ENCODE measurements at regions not wholly inside any gene's neighbourhood (a gene's known extent, or its start where the extent isn't known, plus 50 kb on each side); places are given as distances from the start of the nearest gene placed in this dataset.
"Not testable (repeated sequence)": the region's sequence is repeated elsewhere in the genome, so short reads cannot be mapped to it uniquely, and the experiment has no call there.

DNA sequence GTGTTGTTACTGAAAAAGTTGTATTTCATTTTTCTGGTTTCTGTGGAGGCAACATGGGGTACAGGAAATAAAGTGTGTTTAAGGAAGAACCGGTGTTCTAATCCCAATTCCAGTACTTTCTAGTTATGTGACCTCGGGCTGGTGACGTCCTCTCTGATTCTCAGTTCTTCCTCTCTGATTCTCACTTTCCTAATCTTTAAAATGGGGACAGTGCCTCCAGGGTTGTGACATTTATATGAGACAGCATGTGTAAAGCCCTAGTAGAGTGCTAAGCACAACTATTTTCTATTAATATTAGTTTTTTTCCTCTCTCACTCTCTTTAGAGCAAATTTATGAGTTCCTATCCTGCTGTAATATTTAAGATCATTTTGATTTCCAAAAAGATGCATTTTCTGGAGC, 50.9 kb upstream of the PTPDC1 start:
- CTCF ChIA-PET = interaction anchor here (2.5 kb wide), 1 partner anchor 20 kb away, joined by 8 read pairs; no protein-coding TSS in a partner anchor
- H3K27ac Mint-ChIP-seq = no peak overlapping the region
- no peaks in the 10 kb centered on the region for H3K9me3 Mint-ChIP-seq
- no peak for DNase-seq
- peaks cover 10% of the 10 kb centered on the region for H3K36me3 Mint-ChIP-seq (ENCODE audit: low read depth)
- peaks cover 2% of the 10 kb centered on the region for H3K27me3 Mint-ChIP-seq
- H3K4me3 Mint-ChIP-seq = no peak overlapping the region
- peaks cover 20% of the 10 kb centered on the region for H3K4me1 Mint-ChIP-seq
- POLR2A ChIA-PET = no interaction called here

DNA sequence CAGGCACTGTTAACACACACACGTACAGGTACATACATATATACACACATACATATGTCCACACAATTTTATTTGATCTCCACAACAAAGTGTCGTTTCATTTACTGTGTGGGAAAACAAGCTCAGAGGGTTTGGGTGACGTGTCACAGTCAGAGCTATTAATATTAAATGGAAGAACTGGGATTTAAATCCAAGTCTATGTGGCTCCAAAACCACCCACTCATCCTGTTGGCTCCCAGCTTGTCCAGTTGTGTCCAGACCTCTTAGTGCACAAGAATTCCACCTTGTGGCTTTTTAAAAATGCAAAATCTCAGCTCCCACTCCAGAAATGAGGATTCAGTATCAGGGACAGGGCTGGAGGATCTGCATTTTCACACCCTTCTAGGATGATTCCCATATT, 52.3 kb upstream of the PTPDC1 start:
- POLR2A ChIA-PET = no interaction called here

DNA sequence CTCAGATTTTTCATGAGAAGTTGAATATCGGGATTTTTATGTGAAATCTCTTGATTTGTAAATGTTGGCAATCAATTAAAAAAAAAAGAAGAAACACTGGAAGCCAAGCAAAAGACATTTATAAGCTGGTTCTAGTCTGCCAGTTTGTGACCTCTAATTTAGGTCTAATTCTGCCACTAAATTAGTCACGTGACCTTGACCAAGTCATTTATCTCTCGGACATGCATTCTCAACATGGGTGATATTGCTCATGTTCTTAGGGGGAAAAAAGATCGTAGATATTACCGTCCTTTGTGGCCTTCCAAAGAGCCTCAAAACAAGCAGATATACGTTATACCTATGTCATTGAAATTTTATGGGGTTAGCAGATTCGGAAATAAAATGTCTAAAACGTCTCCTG, 52.9 kb upstream of the PTPDC1 start:
- Mint-ChIP-seq H3K36me3 (ENCODE audit: low read depth) (peaks cover 12% of the 10 kb centered on the region), H3K4me3 (peak overlapping the region; percentile 91), H3K9me3 (no peaks in the 10 kb centered on the region), H3K27ac (peak overlapping the region; percentile 34), H3K27me3 (peaks cover 2% of the 10 kb centered on the region), H3K4me1 (peaks cover 20% of the 10 kb centered on the region)
- ChIA-PET POLR2A (interaction anchor here (0.8 to 1.0 kb wide), 2 partner anchors 12 to 183 kb away, joined by 3 read pairs; no protein-coding TSS in a partner anchor), CTCF (interaction anchor here (1.8 to 2.5 kb wide), 2 partner anchors 18 to 35 kb away, joined by 5 to 8 read pairs; no protein-coding TSS in a partner anchor)
- DNase-seq = no peak

More for the DNA sequence above, 52.3 kb upstream of the PTPDC1 start:
- Mint-ChIP-seq H3K9me3 (no peaks in the 10 kb centered on the region), H3K36me3 (ENCODE audit: low read depth) (peaks cover 12% of the 10 kb centered on the region), H3K4me3 (peak overlapping the region; percentile 91), H3K4me1 (peaks cover 20% of the 10 kb centered on the region), H3K27ac (no peak overlapping the region), H3K27me3 (peaks cover 2% of the 10 kb centered on the region)
- CTCF ChIA-PET = interaction anchor here (1.8 to 2.5 kb wide), 2 partner anchors 19 to 34 kb away, joined by 5 to 8 read pairs; no protein-coding TSS in a partner anchor
- DNase-seq = no peak

DNA sequence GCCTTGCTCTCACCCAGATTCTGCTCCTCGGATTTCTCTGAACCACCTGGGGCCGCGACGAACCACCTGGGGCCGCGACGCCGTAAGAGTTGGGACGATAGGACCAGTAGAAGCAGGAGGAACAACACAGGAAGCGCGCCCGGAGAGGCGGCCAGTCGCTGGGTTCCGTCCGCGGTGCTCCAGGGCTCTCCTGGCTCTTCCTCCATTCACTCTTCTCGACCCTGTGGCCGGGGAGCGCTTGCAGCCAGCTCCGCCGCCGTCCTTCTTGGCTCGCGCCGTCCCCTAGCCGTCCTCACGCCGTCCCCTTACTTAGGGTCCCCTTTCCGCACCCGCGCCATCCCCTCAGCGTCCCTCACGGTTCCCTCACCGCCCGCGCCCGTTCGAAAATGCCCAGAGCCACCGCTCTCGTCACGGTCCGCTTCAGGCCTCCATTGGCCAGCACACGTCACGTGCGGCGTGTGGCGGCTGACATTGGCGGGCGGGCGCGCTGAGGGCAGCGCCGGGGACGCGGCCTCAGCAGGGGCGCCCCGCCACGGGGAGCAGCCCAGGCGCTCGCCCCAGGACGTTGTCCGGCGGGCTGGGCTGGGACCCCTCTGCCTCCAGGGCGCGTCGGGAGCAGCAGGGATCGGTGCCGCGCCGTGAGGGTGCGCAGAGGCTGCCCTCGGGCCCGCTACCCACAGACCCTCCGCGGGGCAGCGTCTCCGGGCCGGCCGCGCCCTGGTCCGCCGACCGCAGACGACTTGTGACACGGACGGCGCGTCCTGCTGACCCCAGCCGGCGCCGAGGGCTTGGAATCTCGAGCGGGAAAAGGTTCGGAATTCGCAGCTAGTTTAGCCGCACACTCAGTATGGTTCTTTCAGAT, 53.7 kb upstream of the PTPDC1 start:
- H3K4me1 Mint-ChIP-seq = peaks cover 20% of the 10 kb centered on the region
- peaks cover 2% of the 10 kb centered on the region for H3K27me3 Mint-ChIP-seq
- H3K27ac Mint-ChIP-seq = peak overlapping the region; percentile 79
- H3K4me3 Mint-ChIP-seq = peak overlapping the region; percentile 91
- peaks cover 12% of the 10 kb centered on the region for H3K36me3 Mint-ChIP-seq (ENCODE audit: low read depth)
- peak; percentile 84 for DNase-seq
- CTCF ChIA-PET = interaction anchor here (1.8 to 2.5 kb wide), 2 partner anchors 17 to 35 kb away, joined by 5 to 8 read pairs; no protein-coding TSS in a partner anchor
- no peaks in the 10 kb centered on the region for H3K9me3 Mint-ChIP-seq
- POLR2A ChIA-PET = interaction anchor here (0.8 to 1.0 kb wide), 2 partner anchors 12 to 184 kb away, joined by 3 read pairs; no protein-coding TSS in a partner anchor

DNA sequence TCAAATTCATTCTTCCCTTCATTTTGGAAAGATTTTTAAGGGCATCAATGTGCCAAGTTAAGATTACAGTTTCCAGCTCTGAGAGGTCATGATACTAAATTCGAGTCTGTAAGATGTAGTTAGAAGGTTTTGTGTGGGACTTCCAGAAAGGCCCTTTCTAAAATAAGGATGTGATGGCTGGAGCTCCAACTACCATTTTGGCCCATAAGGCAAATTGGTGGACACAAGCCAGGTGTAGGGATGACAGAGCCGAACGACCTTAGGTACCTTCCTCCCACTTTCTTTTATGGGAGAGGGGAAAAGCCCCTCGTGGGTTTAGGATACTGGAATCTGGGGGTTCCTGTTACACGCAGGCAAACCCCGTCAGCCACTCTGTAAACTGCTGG, 54.3 kb upstream of the PTPDC1 start:
- peak overlapping the region; percentile 91 for H3K4me3 Mint-ChIP-seq

DNA sequence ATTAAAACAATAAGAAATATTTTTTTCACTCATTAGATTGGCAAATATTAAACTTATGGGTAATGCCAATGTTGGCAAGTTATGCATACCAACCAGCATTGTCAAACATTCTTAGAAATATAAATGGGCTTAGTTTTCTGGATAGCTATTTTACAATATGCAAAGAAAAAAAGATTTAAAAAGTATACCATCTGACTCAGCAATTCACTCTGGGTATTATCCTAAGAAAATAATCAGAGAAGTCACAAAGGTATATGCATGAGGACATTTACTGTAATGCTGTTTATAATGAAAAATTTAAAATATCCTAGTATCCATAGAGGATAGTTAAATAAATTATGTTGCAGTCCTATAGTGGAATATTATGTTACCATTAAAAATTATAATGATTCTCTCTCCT, 57.4 kb upstream of the PTPDC1 start:
- ChIA-PET CTCF (no interaction called here), POLR2A (no interaction called here)
- H3K9me3 Mint-ChIP-seq = peaks cover 2% of the 10 kb centered on the region

More for the DNA sequence above, 54.3 kb upstream of the PTPDC1 start:
- no peak for DNase-seq
- Mint-ChIP-seq H3K9me3 (peaks cover 1% of the 10 kb centered on the region), H3K4me1 (peaks cover 20% of the 10 kb centered on the region), H3K36me3 (ENCODE audit: low read depth) (peaks cover 15% of the 10 kb centered on the region), H3K27me3 (peaks cover 2% of the 10 kb centered on the region), H3K27ac (peak overlapping the region; percentile 79)
- CTCF ChIA-PET = no interaction called here
- POLR2A ChIA-PET = interaction anchor here (0.6 kb wide), 1 partner anchor 54 kb away, joined by 3 read pairs; no protein-coding TSS in a partner anchor

DNA sequence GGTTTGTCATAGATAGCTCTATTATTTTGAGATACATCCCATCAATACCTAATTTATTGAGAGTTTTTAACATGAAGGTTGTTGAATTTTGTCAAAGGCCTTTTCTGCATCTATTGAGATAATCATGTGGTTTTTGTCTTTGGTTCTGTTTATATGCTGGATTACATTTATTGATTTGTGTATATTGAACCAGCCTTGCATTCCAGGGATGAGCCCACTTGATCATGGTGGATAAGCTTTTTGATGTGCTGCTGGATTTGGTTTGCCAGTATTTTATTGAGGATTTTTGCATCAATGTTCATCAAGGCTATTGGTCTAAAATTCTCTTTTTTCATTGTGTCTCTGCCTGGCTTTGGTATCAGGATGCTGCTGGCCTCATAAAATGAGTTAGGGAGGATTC, 61.8 kb upstream of the PTPDC1 start:
- CTCF ChIA-PET; H3K9me3 Mint-ChIP-seq; H3K4me3 Mint-ChIP-seq; H3K36me3 Mint-ChIP-seq (ENCODE audit: low read depth); H3K27ac Mint-ChIP-seq; H3K4me1 Mint-ChIP-seq; POLR2A ChIA-PET; DNase-seq; H3K27me3 Mint-ChIP-seq: not testable (repeated sequence)

More for the DNA sequence above, 57.4 kb upstream of the PTPDC1 start:
- Mint-ChIP-seq H3K36me3 (ENCODE audit: low read depth) (peaks cover 15% of the 10 kb centered on the region), H3K4me3 (no peak overlapping the region), H3K4me1 (peaks cover 20% of the 10 kb centered on the region), H3K27me3 (peaks cover 3% of the 10 kb centered on the region), H3K27ac (no peak overlapping the region)
- no peak for DNase-seq

DNA sequence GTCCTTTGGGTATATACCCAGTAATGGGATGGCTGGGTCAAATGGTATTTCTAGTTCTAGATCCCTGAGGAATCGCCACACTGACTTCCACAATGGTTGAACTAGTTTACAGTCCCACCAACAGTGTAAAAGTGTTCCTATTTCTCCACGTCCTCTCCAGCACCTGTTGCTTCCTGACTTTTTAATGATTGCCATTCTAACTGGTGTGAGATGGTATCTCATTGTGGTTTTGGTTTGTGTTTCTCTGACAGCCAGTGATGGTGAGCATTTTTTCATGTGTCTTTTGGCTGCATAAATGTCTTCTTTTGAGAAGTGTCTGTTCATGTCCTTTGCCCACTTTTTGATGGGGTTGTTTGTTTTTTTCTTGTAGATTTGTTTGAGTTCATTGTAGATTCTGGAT, 63.4 kb upstream of the PTPDC1 start:
- H3K36me3 Mint-ChIP-seq (ENCODE audit: low read depth); H3K4me3 Mint-ChIP-seq; POLR2A ChIA-PET; H3K27ac Mint-ChIP-seq; H3K9me3 Mint-ChIP-seq; H3K4me1 Mint-ChIP-seq; H3K27me3 Mint-ChIP-seq; CTCF ChIA-PET; DNase-seq: not testable (repeated sequence)

DNA sequence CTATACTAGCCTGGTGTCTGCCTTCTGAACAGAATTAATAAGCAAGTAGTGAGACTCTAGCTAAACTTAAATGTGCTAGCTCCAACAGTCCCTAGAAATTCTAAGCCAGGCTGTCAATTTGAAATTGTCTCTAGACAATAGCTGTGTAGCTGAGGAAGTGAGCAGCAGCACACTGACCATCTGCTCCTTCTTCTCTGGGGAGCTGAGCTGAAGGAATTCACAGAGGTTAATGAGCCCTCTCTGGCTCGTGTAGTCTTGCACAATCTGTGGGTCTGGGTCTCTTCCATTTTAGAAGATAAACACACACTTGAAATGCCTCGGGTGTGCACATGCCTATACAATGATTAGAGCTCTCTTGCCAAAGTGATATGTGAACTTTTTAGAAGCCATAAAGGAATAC, 63.5 kb upstream of the BARX1 start:
- H3K9me3 Mint-ChIP-seq = no peaks in the 10 kb centered on the region
- H3K4me3 Mint-ChIP-seq = no peak overlapping the region
- no peak for DNase-seq
- no peaks in the 10 kb centered on the region for H3K36me3 Mint-ChIP-seq (ENCODE audit: low read depth)
- no peaks in the 10 kb centered on the region for H3K4me1 Mint-ChIP-seq
- ChIA-PET POLR2A (no interaction called here), CTCF (no interaction called here)
- no peak overlapping the region for H3K27ac Mint-ChIP-seq
- peaks cover 3% of the 10 kb centered on the region for H3K27me3 Mint-ChIP-seq

DNA sequence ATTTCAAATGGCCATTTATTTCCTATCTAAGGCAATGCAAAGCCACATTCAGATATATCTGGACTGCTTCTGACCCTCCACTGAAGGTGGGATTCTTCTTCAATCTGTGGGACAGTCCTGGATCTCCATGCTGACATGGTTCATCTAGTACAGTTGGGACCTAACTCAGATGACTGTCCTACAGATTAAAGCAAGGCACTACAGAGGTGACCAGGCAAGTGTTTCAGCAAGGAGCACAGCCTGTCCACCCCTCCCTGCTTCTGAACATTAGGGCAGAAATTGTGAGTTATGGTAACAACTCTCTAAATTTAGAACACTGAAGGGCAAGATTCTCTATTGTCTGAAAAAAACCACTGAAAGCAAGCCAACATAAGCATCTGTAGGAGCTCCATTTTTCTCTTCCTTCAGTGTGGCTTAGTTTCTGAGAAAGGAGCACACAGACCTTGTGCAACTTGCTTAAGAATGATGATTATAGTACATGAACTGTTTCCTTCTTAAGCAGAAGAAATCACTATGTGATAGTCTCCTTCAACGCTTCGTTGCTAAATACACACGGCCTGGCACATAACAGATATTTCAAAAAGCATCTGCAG, 62.9 kb upstream of the BARX1 start:
- H3K9me3 Mint-ChIP-seq = no peaks in the 10 kb centered on the region
- peaks cover 3% of the 10 kb centered on the region for H3K27me3 Mint-ChIP-seq
- ChIA-PET POLR2A (no interaction called here), CTCF (no interaction called here)
- no peaks in the 10 kb centered on the region for H3K4me1 Mint-ChIP-seq
- no peak overlapping the region for H3K27ac Mint-ChIP-seq
- DNase-seq = no peak
- H3K4me3 Mint-ChIP-seq = no peak overlapping the region
- no peaks in the 10 kb centered on the region for H3K36me3 Mint-ChIP-seq (ENCODE audit: low read depth)

DNA sequence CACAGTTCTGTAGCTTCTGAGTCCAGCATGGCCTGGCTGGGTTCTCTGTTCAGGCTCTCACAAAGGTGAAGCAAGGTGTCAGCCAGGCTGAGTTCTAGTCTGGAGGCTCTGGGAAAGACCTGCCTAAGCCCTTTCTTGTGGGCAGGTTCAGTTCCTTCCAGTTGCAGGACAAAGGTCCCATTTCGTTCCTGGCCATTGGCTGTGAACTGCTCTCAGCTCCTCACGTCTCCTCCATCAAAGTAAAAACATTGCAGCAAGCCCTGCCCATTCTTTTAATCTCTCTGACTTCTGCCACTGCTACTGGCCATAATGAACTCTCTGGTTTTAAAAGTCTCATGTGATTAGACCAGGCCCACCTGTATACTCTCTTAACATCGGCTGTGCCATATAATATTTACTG, 61.6 kb upstream of the BARX1 start:
- Mint-ChIP-seq H3K36me3 (ENCODE audit: low read depth) (no peaks in the 10 kb centered on the region), H3K9me3 (no peaks in the 10 kb centered on the region), H3K27ac (no peak overlapping the region), H3K27me3 (peaks cover 5% of the 10 kb centered on the region), H3K4me3 (no peak overlapping the region), H3K4me1 (no peaks in the 10 kb centered on the region)
- DNase-seq = no peak
- POLR2A ChIA-PET = no interaction called here
- CTCF ChIA-PET = interaction anchor here (1.5 kb wide), 1 partner anchor 197 kb away, joined by 7 read pairs; no protein-coding TSS in a partner anchor

DNA sequence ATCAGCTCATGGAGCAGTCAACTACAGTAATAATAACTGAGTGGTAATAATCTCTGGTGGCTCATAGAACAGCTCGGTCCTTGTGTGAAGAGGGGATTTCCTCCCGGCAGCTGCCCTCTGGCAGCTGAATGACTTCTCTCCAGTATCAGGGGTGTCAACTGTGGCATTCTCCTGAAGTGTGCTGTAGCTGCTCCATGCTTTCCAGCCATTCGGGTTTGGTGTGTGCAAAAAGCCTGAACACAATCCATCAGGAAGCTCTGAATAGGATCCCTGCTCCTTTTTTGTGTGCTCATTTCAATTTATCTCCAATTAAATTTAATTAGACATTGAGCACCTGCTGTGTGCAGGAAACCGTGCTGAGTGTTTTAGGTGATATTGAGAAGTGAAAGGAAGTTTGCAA, 59.8 kb upstream of the BARX1 start:
- no peak for DNase-seq
- POLR2A ChIA-PET = no interaction called here
- no peaks in the 10 kb centered on the region for H3K9me3 Mint-ChIP-seq
- H3K27me3 Mint-ChIP-seq = peaks cover 5% of the 10 kb centered on the region
- H3K4me3 Mint-ChIP-seq = no peak overlapping the region
- no peaks in the 10 kb centered on the region for H3K36me3 Mint-ChIP-seq (ENCODE audit: low read depth)
- no peak overlapping the region for H3K27ac Mint-ChIP-seq
- no peaks in the 10 kb centered on the region for H3K4me1 Mint-ChIP-seq
- CTCF ChIA-PET = interaction anchor here (0.8 to 4.2 kb wide), 5 partner anchors 12 to 199 kb away, joined by 3 to 50 read pairs (median 4); no protein-coding TSS in a partner anchor

DNA sequence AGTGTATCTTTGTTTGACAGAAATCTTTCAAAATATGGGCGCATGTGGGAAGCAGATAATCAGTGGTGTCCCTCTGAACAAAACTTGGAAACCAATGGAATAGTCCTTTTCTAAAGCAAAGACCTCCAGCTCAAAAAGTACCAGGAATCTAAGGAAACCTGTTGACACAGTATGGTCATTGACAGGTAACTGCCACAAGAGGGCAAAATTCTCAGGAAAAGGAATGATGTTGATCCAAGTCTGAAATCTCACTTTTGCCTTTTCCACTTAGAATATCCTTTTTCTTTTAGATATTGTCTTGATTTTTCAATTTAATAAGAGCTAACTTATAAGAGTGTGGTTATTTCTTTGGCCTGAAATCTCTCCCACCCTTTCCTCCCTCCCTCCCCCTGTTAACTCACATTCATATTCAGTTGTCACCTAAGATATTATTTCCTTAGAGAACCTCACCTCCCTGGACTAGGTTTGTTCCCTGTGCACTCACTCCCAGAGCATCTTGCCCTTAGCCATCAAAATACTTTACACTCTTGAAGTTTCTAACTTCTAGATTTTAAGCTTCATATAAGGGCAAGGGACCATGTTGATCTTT, 59.0 kb upstream of the BARX1 start:
- Mint-ChIP-seq H3K27ac (no peak overlapping the region), H3K4me1 (no peaks in the 10 kb centered on the region), H3K36me3 (ENCODE audit: low read depth) (no peaks in the 10 kb centered on the region), H3K4me3 (no peak overlapping the region), H3K9me3 (no peaks in the 10 kb centered on the region), H3K27me3 (peaks cover 2% of the 10 kb centered on the region)
- CTCF ChIA-PET = interaction anchor here (0.7 to 4.2 kb wide), 7 partner anchors 11 to 200 kb away, joined by 3 to 50 read pairs (median 4); no protein-coding TSS in a partner anchor
- POLR2A ChIA-PET = no interaction called here
- no peak for DNase-seq
